Astrocyte (in vitro differentiated cells and primary cell): ENCODE measurements at regions not wholly inside any gene's neighbourhood (a gene's known extent, or its start where the extent isn't known, plus 50 kb on each side); places are given as distances from the start of the nearest gene placed in this dataset.

ENCODE experiments used
- CTCF ChIP-seq: IDR thresholded peaks from 2 replicates; pipeline ENCODE4 v1.5.1; 2011; ENCODE audit warnings: low read depth, mild to moderate bottlenecking, inconsistent platforms, low read length, moderate library complexity; ENCODE audit not compliant: insufficient read depth
- EZH2 ChIP-seq: IDR thresholded peaks from 2 replicates; pipeline ENCODE4 v1.6.1; 2012; ENCODE audit warnings: mild to moderate bottlenecking, low read length, inconsistent platforms; ENCODE audit not compliant: insufficient read depth

- TF ChIP-seq CTCF (no peak), EZH2 (no peak)
Observed at GRCh38 chr10:118944959-118945633, 84.4 kb upstream of the NANOS1 start.
